ENCODE measurements at regions not wholly inside any gene's neighbourhood (a gene's known extent, or its start where the extent isn't known, plus 50 kb on each side); places are given as distances from the start of the nearest gene placed in this dataset.
A peak's percentile ranks its signal among the peaks of the same experiment; 100 is the strongest.

GRCh38 chr7:21185653-21186265, 242.1 kb upstream of the SP4 start:
- H3K9me3 Mint-ChIP-seq, result peaks cover 18% of the 10 kb centered on the region
- H3K4me1 Mint-ChIP-seq, result peaks cover 31% of the 10 kb centered on the region
- TF ChIP-seq ZBTB21 (CRISPR knock-in tag; IDR thresholded peaks at IDR 0.05; ENCODE audit: borderline replicate concordance), result no peak
- TF ChIP-seq SMAD3 (CRISPR knock-in tag; IDR thresholded peaks at IDR 0.05; ENCODE audit: borderline replicate concordance), result no peak
- no peak for TF ChIP-seq ESRRA (CRISPR knock-in tag; IDR thresholded peaks at IDR 0.05; ENCODE audit: borderline replicate concordance)
- TF ChIP-seq ZNF232 (CRISPR knock-in tag; IDR thresholded peaks at IDR 0.05), result no peak
- TF ChIP-seq ATF6 (CRISPR knock-in tag; IDR thresholded peaks at IDR 0.05), result no peak
- TF ChIP-seq ZNF121 (CRISPR knock-in tag; IDR thresholded peaks at IDR 0.05), result no peak
- no peak for TF ChIP-seq ZNF219 (CRISPR knock-in tag; IDR thresholded peaks at IDR 0.05; ENCODE audit: borderline replicate concordance)
- TF ChIP-seq ZNF317 (CRISPR knock-in tag; IDR thresholded peaks at IDR 0.05; ENCODE audit: borderline replicate concordance, low read depth), result no peak
- no peak for TF ChIP-seq ATF3 (CRISPR knock-in tag; conservative IDR thresholded peaks at IDR 0.05)
- TF ChIP-seq ARID4B (CRISPR knock-in tag; IDR thresholded peaks at IDR 0.05; ENCODE audit: borderline replicate concordance), result no peak
- TF ChIP-seq HMGXB4 (CRISPR knock-in tag; IDR thresholded peaks at IDR 0.05), result no peak
- no peak for TF ChIP-seq GTF2I (CRISPR knock-in tag; conservative IDR thresholded peaks at IDR 0.05)
- TF ChIP-seq OVOL2 (CRISPR knock-in tag; IDR thresholded peaks at IDR 0.05; ENCODE audit: borderline replicate concordance), result no peak
- no peak overlapping the region; the same call in 1 of the 2 replicates for H3K4me3 Mint-ChIP-seq
- H3K27me3 Mint-ChIP-seq (ENCODE audit: low read depth), result peaks cover 9% of the 10 kb centered on the region; the same call in 1 of the 2 replicates
- ATAC-seq (no peak), DNase-seq (ENCODE audit: low spot score) (no peak)
- H3K36me3 Mint-ChIP-seq, result peaks cover 16% of the 10 kb centered on the region
- CTCF ChIA-PET, result interaction anchor here (1.6 kb wide), 1 partner anchor 68 kb away, joined by 7 read pairs; no protein-coding TSS in a partner anchor
- H3K27ac Mint-ChIP-seq, result peak overlapping the region; percentile 82
- POLR2A ChIA-PET, result interaction anchor here (0.9 to 1.0 kb wide), 2 partner anchors 11 to 16 kb away, joined by 3 to 4 read pairs; no protein-coding TSS in a partner anchor

GRCh38 chr7:21191321-21192073, 236.4 kb upstream of the SP4 start:
- CTCF ChIA-PET, result no interaction called here
- H3K4me3 Mint-ChIP-seq, result no peak overlapping the region
- ATAC-seq (no peak), DNase-seq (ENCODE audit: low spot score) (no peak)
- no peaks in the 10 kb centered on the region for H3K36me3 Mint-ChIP-seq
- POLR2A ChIA-PET, result no interaction called here
- TF ChIP-seq ZNF423 (CRISPR knock-in tag; IDR thresholded peaks at IDR 0.05) (no peak), SMAD3 (CRISPR knock-in tag; IDR thresholded peaks at IDR 0.05; ENCODE audit: borderline replicate concordance) (no peak), NFATC4 (CRISPR knock-in tag; IDR thresholded peaks at IDR 0.05) (no peak), ZNF281 (CRISPR knock-in tag; IDR thresholded peaks at IDR 0.05) (no peak), RORB (CRISPR knock-in tag; IDR thresholded peaks at IDR 0.05) (no peak), ZNF532 (CRISPR knock-in tag; IDR thresholded peaks at IDR 0.05; ENCODE audit: borderline replicate concordance) (no peak)
- no peak overlapping the region for H3K27ac Mint-ChIP-seq
- H3K4me1 Mint-ChIP-seq, result peaks cover 22% of the 10 kb centered on the region
- no peaks in the 10 kb centered on the region for H3K9me3 Mint-ChIP-seq
- no peaks in the 10 kb centered on the region for H3K27me3 Mint-ChIP-seq (ENCODE audit: low read depth)
